ENCODE measurements at regions not wholly inside any gene's neighbourhood (a gene's known extent, or its start where the extent isn't known, plus 50 kb on each side); places are given as distances from the start of the nearest gene placed in this dataset.
"Not testable (repeated sequence)": the region's sequence is repeated elsewhere in the genome, so short reads cannot be mapped to it uniquely, and the experiment has no call there.

DNA sequence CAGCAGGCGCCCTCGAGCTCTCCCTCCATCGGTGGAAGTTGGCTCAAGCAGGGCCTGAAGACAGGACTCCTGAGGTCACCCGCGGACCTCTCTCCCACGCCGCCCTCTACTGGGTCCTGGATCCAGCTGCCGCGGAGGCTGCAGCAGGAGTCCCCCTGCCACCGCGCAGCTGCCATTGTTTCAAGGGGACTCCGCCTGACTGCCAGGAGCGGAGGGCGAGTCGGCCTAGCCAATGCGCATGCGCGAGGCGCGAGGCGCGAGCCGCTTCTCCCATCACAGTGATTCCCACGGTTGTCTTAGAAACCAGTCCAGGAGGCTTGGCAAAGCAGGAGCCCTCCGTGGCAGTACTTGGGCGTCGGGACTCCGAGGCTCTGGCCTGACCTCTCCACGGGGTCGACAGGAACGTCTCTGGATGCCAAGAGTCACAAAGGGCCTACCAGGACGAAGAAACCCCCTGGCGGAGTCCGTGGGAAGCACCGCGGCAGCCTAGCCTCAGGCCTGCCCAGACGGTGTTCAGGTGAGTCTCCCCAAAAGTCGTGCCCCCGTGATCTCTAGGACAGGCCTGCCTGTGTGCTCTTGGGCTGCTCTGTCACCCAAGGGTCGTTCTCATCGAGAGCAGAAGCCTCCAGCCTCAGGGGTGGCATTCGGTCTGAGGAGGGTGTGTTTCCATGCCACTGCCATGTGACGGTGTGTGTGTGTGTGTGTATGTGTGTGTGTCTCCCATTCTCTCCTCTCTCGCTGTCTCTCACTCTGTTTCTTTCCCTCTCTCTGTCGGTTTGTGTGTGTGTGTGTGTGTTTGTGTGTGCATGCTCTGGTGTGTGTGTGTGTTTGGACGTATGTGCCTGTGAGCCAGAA is 290.6 kb upstream of the ZNF337 start:
- DNase-seq: peak; percentile 51

DNA sequence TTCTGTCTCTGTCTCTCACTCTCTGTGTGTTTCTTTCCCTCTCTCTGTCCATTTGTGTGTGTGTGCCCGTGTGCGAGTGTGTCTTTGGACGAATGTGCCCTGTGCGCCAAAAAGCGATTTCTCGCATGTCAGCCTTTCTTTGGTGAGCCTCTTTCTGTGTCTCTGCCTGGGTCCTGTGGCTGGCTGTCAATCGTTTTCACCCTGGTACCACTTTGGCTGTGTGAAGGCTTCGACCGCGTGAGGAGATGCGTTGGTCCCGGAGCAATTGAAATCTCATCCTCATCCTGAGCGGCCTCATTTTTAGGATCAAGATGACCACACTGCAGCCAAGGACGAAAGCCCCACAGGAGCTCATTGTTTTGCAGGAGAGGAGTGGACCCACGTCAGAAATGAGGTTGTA is 288.9 kb upstream of the ZNF337 start:
- no peak for DNase-seq

DNA sequence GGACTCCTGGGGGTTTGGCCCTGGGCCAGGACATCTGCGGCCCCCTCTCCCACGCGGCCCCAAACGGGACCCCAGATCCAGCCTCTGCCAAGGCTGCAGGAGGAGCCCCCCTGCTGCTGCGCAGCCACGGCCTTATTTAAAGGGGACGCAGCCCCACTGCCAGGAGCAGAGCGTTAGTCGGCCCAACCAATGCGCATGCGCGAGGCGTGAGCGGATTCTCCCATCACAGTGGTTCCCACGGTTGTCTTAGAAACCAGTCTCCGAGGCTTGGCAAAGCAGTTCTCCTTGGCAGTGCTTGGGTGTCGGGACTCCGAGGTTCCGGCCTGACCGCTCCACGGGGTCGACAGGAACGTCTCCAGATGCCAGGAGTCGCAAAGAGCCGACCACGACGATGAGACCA is 288.3 kb upstream of the ZNF337 start:
- peak; percentile 49 for DNase-seq

DNA sequence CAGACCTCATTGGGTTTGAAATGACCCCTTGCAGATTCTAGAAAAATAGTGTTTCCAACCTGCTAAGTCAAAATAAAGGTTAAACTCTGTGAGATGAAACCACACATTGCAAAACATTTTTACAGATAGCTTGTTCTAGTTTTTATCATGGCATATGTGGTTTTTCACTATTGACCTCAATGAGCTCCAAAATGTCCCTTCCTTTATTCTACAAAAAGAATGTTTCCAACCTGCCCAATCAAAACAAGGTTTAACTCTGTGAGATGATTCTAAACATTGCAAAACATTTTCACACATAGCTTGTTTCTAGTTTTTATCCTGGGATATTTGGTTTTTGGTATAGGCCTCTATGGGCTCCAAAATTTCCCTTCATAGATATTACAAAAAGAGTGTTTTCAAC is 286.0 kb upstream of the ZNF337 start:
- not testable (repeated sequence) for DNase-seq

GRCh38 chr20:25978450-25979190 is 282.0 kb upstream of the ZNF337 start:
- peak; percentile 52 for DNase-seq

DNA sequence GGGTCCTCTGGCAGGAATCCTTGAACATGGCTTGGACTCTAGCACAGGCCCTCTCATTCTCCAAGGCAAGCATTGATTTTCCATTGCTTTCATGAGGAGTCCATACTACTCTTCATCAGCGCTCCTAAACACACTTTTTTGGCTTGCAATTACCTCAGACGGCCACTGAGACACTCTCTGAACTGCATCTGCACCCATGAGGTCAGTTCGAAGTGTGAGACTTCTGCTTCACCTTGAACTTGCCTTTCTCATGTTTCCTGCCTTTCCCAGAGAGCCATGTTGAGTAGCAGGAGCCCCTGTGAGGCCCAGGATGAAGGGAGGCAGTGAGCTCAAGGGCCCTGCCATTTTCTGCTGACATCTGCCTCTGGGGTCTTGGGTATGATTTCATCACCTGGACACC is 279.2 kb upstream of the ZNF337 start:
- DNase-seq: not testable (repeated sequence)

- DNase-seq: not testable (repeated sequence)
Measured at GRCh38 chr20:25965203-25965602, 268.6 kb upstream of the ZNF337 start.

DNA sequence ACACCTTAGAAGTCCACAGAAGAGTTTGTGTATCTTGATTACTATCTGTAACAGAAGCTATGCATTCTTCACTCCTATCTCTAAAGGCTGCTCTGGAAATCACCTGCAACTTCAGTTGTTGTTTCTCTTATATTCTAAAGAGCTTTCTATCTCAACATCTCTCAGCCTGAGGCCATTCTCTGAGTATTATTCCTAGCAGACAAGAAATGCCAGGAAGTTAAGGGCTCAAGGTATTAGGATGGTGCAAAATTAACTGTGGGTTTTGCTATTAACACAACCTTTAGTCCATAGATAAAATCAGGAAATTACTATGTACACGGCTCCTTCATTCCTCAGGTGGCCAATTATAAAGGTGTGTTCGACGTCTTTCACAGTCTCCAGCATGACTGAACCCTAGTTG is 257.2 kb upstream of the ZNF337 start:
- DNase-seq: not testable (repeated sequence)

DNA sequence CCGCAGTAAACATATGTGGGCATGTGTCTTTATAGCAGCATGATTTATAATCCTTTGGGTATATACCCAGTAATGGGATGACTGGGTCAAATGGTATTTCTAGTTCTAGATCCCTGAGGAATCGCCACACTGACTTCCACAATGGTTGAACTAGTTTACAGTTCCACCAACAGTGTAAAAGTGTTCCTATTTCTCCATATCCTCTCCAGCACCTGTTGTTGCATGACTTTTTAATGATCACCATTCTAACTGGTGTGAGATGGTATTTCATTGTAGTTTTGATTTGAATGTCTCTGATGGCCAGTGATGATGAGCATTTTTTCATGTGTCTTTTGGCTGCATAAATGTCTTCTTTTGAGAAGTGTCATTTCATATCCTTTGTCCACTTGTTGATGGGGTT is 238.6 kb upstream of the ZNF337 start:
- DNase-seq: not testable (repeated sequence)

GRCh38 chr20:25932806-25933205 is 236.2 kb upstream of the ZNF337 start:
- not testable (repeated sequence) for DNase-seq

GRCh38 chr20:25932170-25932569 is 235.5 kb upstream of the ZNF337 start:
- peak; percentile 61 for DNase-seq

- DNase-seq: peak; percentile 40
Measured at GRCh38 chr20:25902321-25902720, 205.7 kb upstream of the ZNF337 start.

GRCh38 chr20:25898663-25899062 is 202.0 kb upstream of the ZNF337 start:
- not testable (repeated sequence) for DNase-seq

- not testable (repeated sequence) for DNase-seq
Measured at GRCh38 chr20:25879096-25879495, 182.4 kb upstream of the ZNF337 start.

DNA sequence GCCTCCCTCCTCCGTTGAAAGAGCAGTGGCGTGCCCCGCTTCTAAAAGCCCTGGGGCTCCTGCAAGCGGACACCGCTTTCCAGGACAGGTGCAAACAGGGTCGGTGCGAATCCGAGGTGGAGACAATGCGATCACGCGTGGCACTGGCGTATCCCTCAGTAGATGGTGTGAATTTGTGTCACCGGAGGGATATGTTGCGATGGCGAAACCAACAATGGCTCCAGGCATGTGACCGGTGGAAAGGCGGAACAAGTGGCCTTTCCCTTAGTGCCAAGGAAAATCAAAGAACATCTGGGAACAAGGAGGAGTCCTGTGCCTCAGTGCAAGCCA is 172.0 kb upstream of the ZNF337 start:
- not testable (repeated sequence) for DNase-seq

DNA sequence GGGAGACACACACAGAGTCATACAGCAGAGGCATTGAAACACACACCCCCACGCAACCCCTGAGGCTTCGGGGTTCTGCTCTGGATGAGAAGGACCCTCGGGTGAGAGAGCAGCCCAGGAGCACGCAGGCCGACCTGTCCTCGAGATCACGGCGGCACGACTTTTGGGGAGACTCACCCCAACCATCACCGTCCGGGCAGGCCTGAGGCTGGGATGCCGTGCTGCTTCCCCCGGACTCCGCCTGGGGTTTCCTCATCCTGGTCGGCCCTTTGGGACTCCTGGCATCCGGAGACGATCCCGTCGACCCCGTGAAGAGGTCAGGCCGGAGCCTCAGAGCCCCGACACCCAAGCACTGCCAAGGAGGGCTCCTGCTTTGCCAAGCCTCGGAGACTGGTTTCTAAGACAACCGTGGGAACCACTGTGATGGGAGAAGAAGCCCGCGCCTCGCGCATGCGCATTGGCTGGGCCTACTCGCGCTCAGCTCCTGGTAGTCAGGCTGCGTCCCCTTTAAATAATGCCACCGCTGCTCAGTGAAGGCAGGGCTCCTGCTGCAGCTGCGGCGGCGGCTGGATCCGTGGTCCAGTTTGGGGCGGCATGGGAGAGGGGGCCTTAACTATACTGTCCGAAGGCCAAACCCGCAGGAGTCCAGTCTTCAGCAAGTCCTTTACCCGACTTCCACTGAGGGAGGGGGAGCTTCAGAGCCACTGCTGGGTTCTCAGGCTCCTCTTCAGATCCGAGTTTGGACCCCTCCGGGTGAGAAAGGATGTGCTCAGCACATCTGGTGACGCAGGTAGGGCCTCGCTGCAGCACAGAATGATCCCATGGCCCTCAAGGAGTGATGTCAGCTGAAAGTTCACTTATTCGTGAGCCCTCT is 171.4 kb upstream of the ZNF337 start:
- DNase-seq: peak; percentile 70

DNA sequence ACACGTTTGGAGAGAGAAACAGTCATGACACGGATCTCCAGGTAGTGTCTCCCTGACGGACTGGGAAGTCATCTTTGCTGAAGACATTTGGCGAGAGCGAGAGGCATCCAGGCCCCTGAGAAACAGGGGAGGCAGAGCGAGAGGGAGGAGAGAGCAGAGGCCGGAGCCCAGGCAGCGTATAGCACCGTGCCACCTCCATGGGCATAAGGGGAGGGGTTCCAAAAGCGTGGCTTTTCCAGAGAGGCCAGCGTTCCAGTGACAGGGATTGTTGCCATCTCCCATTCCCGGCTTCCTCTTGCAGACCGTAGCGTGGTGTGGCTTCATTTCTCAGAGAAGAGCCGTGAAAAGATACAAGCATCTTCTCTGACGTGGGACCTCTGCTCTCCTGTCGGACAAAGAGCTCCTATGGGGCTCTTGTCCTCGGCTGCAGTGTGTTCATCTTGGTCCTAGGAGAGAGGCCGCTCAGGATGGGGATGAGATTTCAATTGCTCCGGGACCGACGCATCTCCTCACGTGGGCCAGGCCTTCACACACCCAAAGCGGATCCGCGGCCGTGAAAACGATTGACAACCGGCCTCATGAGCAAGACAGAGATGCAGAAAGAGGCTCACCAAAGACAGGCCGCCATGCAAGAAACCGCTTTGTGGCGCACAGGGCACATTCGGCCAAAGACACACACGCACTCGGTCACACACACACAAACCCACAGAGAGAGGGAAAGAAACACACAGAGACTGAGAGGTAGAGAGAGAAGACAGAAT is 170.5 kb upstream of the ZNF337 start:
- DNase-seq: not testable (repeated sequence)

DNA sequence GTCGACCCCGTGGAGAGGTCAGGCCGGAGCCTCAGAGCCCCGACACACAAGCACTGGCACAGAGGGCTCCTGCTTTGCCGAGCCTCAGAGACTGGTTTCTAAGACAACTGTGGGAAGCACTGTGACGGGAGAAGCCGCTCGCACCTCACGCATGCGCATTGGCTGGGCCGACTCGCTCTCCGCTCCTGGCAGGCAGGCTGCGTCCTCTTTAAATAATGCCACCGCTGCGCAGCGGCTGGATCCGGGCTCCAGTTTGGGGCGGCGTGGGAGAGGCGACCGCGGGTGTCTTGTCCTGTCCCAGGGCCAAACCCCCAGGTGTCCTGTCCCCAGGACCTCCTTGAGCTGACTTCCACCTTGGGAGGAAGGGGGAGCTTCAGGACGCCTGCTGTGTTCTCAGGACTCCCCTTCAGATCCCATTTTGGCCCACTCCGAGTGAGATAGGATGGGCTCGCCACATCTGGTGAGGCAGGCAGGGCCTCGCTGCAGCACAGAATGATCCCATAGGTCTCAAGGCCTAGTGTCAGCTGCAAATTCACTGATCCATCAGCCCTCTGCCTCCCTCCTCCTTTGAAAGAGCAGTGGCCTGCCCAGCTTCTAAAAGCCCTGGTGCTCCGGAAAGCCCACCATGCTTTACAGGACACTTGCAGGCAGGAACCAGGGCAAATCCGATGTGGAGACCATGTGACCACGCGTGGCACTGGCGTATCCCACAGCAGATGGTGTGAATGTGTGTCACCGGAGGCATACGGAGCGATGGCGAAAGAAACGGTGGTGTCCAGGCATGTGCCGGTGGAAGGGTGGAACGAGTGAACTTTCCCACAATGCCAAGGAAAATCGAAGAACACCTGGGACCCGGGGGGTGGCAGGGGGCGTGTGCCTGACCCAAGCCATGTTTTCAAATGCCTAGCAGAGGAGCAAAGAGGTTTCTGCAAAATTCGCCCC is 169.3 kb upstream of the ZNF337 start:
- peak; percentile 70 for DNase-seq

GRCh38 chr20:25864963-25865714 is 168.5 kb upstream of the ZNF337 start:
- DNase-seq: not testable (repeated sequence)

- no peak for DNase-seq
Measured at GRCh38 chr20:25864326-25864962, 167.8 kb upstream of the ZNF337 start.
